Endodermal cell (in vitro differentiated cells): ENCODE measurements at regions not wholly inside any gene's neighbourhood (a gene's known extent, or its start where the extent isn't known, plus 50 kb on each side); places are given as distances from the start of the nearest gene placed in this dataset.

Experiments
- DNase-seq: peaks from one replicate; pipeline ENCODE4 v3.0.0-alpha.2; 2017
- H3K27ac ChIP-seq: 2 replicates; pipeline ENCODE4 v1.5.1; 2013; ENCODE audit warnings: mild to moderate bottlenecking, low read depth, low read length, moderate library complexity
- H3K27me3 ChIP-seq: 2 replicates; pipeline ENCODE4 v1.6.1; 2013; ENCODE audit warnings: mild to moderate bottlenecking, low read length, moderate library complexity; ENCODE audit not compliant: insufficient read depth, control insufficient read depth, poor library complexity, severe bottlenecking
- H3K36me3 ChIP-seq: 2 replicates; pipeline ENCODE4 v1.7.0; 2013; ENCODE audit warnings: mild to moderate bottlenecking, low read length, moderate library complexity; ENCODE audit not compliant: control insufficient read depth, insufficient read depth
- H3K4me1 ChIP-seq: one replicate; pipeline ENCODE4 v1.7.0; 2013; ENCODE audit warnings: low read length; ENCODE audit not compliant: control insufficient read depth, insufficient read depth
- H3K4me3 ChIP-seq: 2 replicates; pipeline ENCODE4 v1.5.1; 2013; ENCODE audit warnings: mild to moderate bottlenecking, low read length, moderate library complexity
- H3K9ac ChIP-seq: 2 replicates; pipeline ENCODE4 v1.6.1; 2013; ENCODE audit warnings: mild to moderate bottlenecking, low read length, moderate library complexity; ENCODE audit not compliant: poor library complexity, severe bottlenecking; ENCODE audit errors: extremely low read depth
- H3K9me3 ChIP-seq: 2 replicates; pipeline ENCODE4 v1.6.1; 2013; ENCODE audit warnings: mild to moderate bottlenecking, low read length, moderate library complexity; ENCODE audit not compliant: control insufficient read depth
- H3K27ac Mint-ChIP-seq: 2 replicates; pipeline ENCODE4 v1.8.0; 2020; ENCODE audit warnings: mixed read lengths
- H3K27me3 Mint-ChIP-seq: 2 replicates; pipeline ENCODE4 v1.8.0; 2021; ENCODE audit warnings: mild to moderate bottlenecking, mixed read lengths; ENCODE audit not compliant: insufficient read depth
- H3K36me3 Mint-ChIP-seq: 2 replicates; pipeline ENCODE4 v1.8.0; 2020; ENCODE audit warnings: low read depth, mixed read lengths
- H3K4me1 Mint-ChIP-seq: 2 replicates; pipeline ENCODE4 v1.8.0; 2020; ENCODE audit warnings: mixed read lengths
- H3K4me3 Mint-ChIP-seq: 2 replicates; pipeline ENCODE4 v1.8.0; 2020; ENCODE audit warnings: mild to moderate bottlenecking, moderate library complexity, mixed read lengths
- H3K9me3 Mint-ChIP-seq: 2 replicates; pipeline ENCODE4 v1.8.0; 2020; ENCODE audit warnings: mild to moderate bottlenecking, mixed read lengths
- CTCF ChIP-seq: fragments of 200-600 bp; sonication (generic); conservative IDR thresholded peaks from 2 replicates; pipeline ENCODE4 v1.5.0; 2021; ENCODE audit warnings: antibody characterized with exemption, mild to moderate bottlenecking
- WGBS, 2 experiments: methylation state at CpG; one replicate each; pipeline versions ENCODE4 v1.1.5 to v1.1.7; 2013; ENCODE audit warnings: missing lambda C conversion rate in 2 of 2, mixed read lengths in 1 of 2; ENCODE audit not compliant: insufficient coverage in 1 of 2, insufficient read length in 1 of 2; 5-methylcytosine and 5-hydroxymethylcytosine counted together

DNA sequence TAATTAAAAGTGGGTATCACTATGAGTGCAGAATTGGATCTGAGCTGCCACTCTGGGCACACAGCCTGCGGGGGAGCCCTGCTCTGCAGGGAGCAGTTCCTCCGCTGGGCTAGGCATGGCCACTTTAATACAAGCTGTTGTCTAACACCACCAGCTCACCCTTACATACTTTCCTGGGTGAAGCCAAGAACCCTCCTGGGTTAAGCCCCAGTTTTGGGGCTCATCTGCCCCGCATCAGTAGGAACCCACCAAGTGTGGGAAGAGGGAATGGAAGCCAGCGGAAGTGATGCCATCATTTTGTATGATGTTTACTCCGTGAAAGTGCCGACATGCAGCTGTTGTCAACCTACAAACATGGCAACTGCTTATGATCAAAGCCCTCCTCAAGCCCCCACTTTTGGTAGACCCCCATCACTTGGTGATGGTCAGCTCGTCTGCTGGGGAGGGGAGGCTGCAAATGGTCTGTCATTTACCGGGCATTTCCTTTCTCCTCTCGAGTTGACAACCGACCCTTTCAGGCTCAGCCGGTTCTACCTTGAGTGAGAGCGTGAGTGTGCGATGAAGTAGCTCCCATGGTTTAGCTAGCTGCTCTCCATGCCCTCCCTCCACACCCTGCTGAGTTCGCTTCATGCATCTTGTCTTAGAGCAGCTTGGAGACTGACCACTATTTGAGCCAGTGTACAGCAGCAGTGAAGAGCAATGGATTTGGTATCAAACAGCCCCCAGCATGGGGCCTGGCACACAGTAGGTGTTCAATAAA is 95.3 kb upstream of the IER5L start:
- WGBS, 2 experiments: 91% methylated on average over 11 to 14 of the region's 14 CpGs
- Mint-ChIP-seq H3K4me3 (no peak overlapping the region), H3K27me3 (peaks cover 13% of the 10 kb centered on the region), H3K9me3 (no peaks in the 10 kb centered on the region), H3K27ac (no peak overlapping the region), H3K36me3 (no peaks in the 10 kb centered on the region), H3K4me1 (peaks cover 16% of the 10 kb centered on the region)
- H3K27me3 ChIP-seq: no peaks in the 10 kb centered on the region
- no peaks in the 10 kb centered on the region for H3K36me3 ChIP-seq
- no peak overlapping the region for H3K9ac ChIP-seq
- no peaks in the 10 kb centered on the region for H3K4me1 ChIP-seq
- TF ChIP-seq CTCF: no peak
- peak; percentile 26 for DNase-seq
- H3K9me3 ChIP-seq: no peaks in the 10 kb centered on the region
- no peak overlapping the region for H3K4me3 ChIP-seq
- no peak overlapping the region for H3K27ac ChIP-seq

DNA sequence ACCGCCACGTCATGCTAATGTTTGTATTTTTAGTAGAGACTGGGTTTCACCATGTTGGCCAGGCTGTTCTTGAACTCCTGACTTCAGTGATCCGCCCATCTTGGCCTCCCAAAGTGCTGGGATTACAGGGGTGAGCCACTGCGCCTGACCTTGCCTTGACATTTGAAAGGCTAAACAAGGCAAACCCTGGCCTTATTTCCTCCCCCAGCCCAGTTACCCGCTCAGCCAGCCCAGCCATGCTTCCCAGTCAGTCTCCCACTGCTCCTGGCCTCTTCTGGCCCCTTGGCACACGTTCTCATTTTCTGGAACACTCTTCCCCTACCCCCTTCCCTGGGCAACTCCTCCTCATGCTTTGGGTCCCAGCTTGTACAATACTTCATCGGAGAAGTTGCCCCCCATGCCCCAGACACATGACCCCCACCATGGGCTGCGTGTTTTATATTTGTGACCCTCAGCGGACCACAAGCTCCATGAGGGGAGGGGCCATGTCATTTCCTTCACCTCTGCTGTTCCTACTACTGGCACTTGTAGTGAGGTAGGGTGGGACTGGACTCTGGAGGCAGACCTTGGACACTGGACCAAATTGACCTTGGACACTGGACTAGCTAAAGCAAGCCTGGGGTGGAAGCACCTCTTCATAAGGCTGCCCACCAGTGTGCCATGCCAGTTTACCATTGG is 94.4 kb upstream of the IER5L start:
- DNase-seq: peak; percentile 5
- no peak overlapping the region for H3K9ac ChIP-seq
- H3K27me3 Mint-ChIP-seq: peaks cover 13% of the 10 kb centered on the region
- no peak overlapping the region for H3K4me3 ChIP-seq
- H3K9me3 Mint-ChIP-seq: no peaks in the 10 kb centered on the region
- no peaks in the 10 kb centered on the region for H3K4me1 ChIP-seq
- no peak overlapping the region for H3K27ac ChIP-seq
- H3K36me3 Mint-ChIP-seq: no peaks in the 10 kb centered on the region
- H3K4me3 Mint-ChIP-seq: no peak overlapping the region
- H3K4me1 Mint-ChIP-seq: peaks cover 16% of the 10 kb centered on the region
- H3K27ac Mint-ChIP-seq: no peak overlapping the region
- no peaks in the 10 kb centered on the region for H3K27me3 ChIP-seq
- no peaks in the 10 kb centered on the region for H3K36me3 ChIP-seq
- WGBS, 2 experiments: 88 to 96% methylated on average over 9 of the region's 9 CpGs
- no peak for TF ChIP-seq CTCF
- no peaks in the 10 kb centered on the region for H3K9me3 ChIP-seq

DNA sequence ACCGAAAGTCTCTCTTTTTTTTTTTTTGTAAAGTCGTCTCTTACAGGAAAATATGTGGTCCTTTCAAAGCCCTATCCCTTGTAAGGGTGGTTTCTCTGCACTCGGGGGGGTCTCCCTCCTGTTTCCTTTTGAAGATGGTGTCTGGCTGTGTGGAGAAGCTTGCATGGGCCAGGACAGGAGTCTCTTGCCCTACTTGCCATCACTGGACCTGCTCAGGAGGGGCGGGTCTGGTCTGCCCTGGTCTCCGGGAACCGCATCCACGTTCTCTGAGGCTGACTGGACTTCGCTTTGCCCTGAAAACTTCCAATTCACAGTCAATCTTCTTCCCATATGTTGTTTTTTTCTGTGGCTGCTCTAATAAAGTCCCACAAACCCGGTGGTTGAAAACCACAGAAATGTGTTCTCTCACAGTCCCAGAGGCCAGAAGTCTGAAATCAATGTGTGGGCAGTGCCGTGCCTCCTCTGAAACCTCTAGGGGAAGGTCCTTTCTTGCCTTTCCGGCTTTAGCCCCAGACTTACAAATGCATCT is 92.9 kb upstream of the IER5L start:
- Histone ChIP-seq H3K27me3 (no peaks in the 10 kb centered on the region), H3K4me1 (no peaks in the 10 kb centered on the region), H3K9me3 (no peaks in the 10 kb centered on the region), H3K36me3 (no peaks in the 10 kb centered on the region), H3K9ac (no peak overlapping the region), H3K27ac (no peak overlapping the region), H3K4me3 (no peak overlapping the region)
- TF ChIP-seq CTCF: no peak
- 74 to 80% methylated on average over 7 to 11 of the region's 11 CpGs for WGBS, 2 experiments
- Mint-ChIP-seq H3K27me3 (peaks cover 17% of the 10 kb centered on the region), H3K36me3 (no peaks in the 10 kb centered on the region), H3K4me1 (peaks cover 7% of the 10 kb centered on the region), H3K9me3 (no peaks in the 10 kb centered on the region), H3K4me3 (no peak overlapping the region), H3K27ac (no peak overlapping the region)
- DNase-seq: peak; percentile 34
